GM23248 (cell line): ENCODE measurements at regions not wholly inside any gene's neighbourhood (a gene's known extent, or its start where the extent isn't known, plus 50 kb on each side); places are given as distances from the start of the nearest gene placed in this dataset.

ENCODE experiments used
- EZH2 ChIP-seq: fragments of 200-600 bp; sonication (generic); IDR thresholded peaks from 2 replicates; pipeline ENCODE4 v1.6.1; 2018; ENCODE audit warnings: antibody characterized with exemption, mild to moderate bottlenecking; ENCODE audit not compliant: insufficient read depth, poor library complexity, severe bottlenecking
- EZH2phosphoT487 ChIP-seq: fragments of 200-600 bp; sonication (generic); IDR thresholded peaks from 2 replicates; pipeline ENCODE4 v1.6.1; 2018; ENCODE audit warnings: antibody characterized with exemption, moderate library complexity, mild to moderate bottlenecking, low read depth; ENCODE audit not compliant: insufficient read depth

DNA sequence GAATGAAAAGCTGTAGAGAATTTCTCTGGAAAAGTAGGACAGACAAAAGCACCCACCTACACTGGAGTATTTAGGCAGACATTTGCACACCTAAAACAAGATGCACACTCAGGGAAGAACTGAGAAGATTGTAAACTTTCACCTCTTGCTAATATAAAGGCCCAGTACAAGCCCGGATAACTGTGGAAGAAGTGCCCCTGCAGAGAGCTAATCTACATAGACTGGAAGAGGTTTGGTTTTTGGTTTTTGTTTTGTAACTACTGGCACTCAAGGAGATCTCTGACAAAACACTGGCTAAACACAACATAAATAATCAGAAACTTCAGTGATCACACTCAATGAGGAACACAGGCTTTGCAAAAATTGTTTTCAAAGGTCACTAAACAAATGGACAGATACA, 782.2 kb upstream of the SLC8A1 start:
- TF ChIP-seq EZH2phosphoT487 (no peak), EZH2 (no peak)
